HG02884 (cell line): ENCODE measurements at regions not wholly inside any gene's neighbourhood (a gene's known extent, or its start where the extent isn't known, plus 50 kb on each side); places are given as distances from the start of the nearest gene placed in this dataset.
"Not testable (repeated sequence)": the region's sequence is repeated elsewhere in the genome, so short reads cannot be mapped to it uniquely, and the experiment has no call there.

Source experiments
- ATAC-seq: cut with Tn5 transposase; IDR thresholded peaks from one replicate; pipeline ENCODE4 v1.9.1; 2021; ENCODE audit warnings: mild to moderate bottlenecking, moderate library complexity; ENCODE audit not compliant: unreplicated experiment

DNA sequence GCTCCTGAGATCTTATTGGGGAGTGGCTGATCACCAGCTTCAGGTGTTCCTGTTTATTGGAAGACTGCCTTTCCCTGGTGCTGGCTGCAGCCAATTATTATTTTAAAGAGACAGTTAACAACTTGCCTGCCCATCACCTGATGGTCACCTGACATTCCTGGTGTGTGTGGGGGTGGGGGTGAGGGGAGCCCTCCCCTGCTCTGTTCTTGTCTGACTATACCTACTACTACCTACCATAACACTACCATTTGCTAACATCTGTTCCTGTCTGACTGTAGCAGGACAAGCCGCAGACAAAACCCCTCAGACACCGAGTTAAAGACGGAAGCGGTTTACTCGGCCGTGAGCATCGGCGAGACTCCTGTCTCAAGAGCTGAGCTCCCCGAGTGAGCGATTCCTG is 54.9 kb upstream of the NBPF3 start:
- ATAC-seq = no peak

DNA sequence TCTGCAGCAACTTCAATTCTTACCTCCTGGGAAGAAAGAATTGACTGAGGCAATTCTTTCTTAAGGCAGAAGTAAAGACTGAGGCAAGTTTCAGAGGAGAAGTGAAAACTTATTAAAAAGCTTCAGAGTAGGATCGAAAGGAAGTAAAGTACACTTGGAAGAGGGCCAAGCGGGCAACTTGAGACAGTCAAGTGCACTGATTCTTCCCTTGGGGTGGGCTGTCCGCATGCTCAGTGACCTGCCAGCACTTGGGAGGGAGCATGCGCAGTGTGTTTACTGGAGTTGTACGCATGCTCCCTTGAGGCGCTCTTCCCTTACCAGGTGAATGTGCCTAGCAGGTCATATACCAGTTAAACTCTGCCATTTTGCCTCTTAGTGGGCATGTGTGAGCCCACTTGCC is 55.3 kb upstream of the NBPF3 start:
- ATAC-seq = no peak

DNA sequence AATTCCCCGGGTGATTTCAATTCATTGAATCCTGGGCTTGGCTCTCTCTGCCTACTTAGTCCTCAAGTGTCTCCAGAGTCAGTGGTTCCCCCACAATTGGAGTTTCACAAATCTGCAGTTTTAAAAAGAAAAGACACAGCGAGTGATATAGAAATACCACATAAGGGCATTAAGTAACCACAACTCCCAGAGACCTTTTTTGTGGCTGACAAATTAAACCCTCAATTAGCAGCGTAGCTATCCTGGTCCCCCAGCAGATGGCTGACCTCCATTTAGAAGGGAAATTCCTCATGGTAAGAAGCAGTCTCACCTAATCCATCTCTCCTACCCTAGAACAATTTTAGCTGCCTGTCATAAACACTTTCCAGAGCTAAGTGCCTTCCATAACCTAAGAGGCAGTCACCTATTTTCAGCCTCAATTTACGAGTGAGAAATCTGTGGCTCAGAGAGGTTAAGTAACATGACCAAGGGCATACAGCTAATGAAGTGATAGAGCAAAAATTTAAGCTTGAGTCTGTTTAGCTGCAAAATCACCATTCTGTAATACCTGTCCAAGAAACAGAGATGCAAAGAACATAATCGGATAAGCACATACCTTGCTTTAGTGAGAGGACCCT is 56.0 kb upstream of the NBPF3 start:
- no peak for ATAC-seq

DNA sequence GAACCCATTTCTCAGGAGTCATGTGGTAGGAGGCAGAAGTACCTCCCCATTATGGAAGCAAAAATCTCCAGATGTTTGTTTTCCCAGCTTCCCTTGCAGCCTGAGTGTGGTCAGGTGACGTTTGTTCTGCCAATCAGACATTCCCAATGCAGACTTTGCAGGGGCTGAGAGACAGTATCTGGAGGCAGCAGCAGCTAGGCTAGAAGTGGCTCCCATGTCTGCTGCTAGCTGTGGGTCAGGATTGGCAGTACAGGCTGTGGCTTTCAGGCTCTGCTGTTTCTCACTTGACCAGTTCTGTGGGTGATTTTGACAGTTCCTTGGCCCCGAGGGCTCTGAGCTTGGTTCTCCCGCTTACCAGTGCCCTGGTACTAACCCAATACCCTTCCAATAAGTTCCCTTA is 58.6 kb upstream of the NBPF3 start:
- ATAC-seq = no peak

DNA sequence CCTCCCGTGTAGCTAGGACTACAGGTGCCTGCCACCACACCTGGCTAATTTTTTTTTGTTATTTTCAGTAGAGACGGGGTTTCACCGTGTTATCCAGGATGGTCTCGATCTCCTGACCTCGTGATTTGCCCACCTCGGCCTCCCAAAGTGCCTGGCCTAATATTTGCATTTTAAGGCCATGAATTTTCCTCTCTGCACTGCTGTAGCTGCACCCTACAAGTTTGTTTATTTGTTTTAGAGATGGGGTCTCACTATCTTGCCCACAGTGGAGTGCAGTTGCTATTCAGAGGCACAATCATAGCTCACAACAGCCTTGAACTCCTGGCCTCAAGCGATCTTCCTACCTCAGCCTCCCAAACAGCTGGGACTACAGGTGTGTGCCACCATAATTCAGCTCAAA is 59.8 kb upstream of the NBPF3 start:
- not testable (repeated sequence) for ATAC-seq

DNA sequence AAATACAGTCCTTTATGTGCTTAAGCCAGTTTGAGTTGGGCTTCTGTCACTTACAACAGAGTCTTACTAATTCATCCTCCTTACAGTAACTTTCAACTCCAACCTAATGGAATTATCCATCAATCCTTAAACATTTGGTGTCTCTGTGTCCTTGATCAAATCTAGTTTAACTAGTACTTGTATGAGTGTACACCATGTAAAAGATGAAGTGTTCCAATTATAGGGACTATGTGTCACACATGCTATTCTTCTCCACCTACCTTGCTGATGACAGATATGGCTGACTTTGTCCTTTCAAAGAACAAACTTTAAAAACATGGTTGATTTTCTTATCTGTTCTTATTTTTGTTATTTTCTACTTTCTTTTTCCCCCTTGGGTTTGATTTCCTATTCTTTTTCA is 60.4 kb upstream of the NBPF3 start:
- no peak for ATAC-seq

DNA sequence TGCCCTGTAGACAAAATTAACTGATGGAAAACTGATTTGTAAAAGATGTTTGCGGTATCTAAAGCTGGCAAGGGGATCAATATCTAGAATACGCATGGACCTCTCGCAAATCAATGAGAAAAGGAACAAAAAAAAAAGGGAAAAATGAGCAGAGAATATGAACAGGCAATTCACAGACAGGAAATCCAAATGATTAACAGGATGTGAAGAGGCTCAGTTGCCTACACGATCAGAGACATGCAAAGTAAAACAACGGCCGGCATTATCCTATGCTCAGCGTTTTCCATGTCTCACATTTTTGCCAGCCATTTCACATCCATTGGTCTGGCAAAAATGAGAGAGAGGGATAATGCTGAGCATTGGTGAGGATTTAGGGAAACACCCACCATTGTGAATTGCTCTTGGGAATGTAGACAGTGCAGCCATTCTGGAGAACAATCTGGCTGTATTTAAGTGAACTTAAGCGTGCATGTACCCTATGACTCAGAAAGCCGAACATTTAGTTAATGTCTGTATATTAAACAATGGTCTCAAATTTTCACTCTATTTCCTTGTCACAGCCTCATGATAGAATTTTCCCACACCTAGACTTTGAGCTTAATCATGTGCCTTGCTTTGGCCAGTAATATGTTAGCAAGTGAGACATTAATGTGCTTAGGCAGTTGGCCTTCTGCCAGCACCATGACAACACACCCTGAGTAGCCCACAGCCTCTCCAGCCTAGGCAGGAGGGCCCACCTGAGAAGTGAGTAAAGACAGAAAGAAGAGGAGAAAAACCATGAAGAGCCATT is 61.0 kb upstream of the NBPF3 start:
- no peak for ATAC-seq

DNA sequence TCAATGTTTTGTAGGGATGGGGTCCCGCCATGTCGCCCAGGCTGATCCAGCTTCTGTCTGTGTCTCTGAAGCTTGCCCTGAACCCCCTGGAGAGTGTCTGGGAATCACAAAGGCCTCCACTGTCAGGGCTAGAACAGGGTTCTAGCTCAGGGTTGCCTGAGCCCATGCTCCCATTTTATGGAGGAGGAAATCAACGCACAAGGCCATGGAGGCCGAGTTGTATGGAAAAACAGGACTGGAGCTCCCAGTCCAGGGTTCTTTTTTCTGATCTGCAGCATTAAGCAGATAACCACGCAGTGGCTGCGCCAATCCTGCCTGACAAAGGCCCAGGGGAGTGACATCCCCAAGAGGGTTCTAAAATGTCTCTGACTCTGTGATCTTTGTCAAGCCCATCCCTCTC is 67.6 kb upstream of the NBPF3 start:
- no peak for ATAC-seq

DNA sequence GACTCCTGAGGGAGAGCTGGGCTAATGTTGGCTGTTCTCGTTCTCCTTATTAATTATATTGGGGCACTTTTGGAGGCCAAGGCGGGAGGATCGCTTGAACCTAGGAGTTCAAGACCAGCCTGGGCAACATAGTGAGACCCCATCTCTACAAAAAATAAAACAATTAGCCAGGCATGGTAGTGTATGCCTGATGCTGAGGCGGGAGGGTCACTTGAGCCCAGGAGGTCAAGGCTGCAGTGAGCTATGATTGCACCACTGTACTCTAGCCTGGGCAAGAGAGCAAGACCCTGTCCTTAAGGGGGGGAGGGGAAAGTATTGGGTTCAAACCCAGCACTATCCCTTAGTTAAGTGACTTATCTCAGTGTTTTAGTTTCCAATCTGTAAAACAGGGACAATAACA is 70.0 kb upstream of the NBPF3 start:
- ATAC-seq = no peak

DNA sequence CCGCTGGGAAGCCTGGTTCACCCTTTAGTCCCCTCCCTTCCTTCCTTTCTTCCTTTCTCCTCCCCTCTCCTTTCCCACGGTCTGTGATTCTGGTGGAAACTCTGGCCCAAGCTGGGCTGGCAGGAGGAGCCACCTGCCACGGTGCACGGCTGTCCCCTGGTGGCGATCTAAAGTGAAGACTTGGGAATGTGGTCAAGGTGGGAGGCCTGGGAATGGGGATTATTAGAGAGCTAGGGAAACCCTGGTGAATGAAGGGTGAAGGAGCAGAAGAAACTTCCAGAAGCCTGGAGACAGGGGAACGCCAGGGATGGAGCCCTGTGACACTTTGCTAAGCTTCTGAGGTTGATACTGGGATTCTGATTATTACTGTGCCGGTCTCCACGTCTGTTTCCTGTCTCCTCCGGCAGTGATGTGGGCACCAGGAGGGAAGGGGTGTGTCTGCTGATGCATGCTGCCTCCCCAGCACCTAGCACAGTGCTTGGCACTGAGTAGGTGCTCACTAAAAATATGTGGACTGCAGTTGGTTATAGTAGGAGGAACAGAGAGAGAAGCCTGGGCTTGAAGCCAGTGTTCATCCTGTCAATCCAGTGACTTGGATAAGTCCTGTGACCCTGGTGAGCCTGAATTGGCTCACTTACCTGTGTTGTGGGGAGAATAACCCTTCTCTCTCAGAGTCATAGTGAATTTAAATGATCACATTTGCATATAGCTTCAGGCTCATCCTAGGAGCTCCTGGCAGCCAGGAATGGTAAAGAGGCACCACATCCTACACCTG is 71.2 kb upstream of the NBPF3 start:
- ATAC-seq = no peak

DNA sequence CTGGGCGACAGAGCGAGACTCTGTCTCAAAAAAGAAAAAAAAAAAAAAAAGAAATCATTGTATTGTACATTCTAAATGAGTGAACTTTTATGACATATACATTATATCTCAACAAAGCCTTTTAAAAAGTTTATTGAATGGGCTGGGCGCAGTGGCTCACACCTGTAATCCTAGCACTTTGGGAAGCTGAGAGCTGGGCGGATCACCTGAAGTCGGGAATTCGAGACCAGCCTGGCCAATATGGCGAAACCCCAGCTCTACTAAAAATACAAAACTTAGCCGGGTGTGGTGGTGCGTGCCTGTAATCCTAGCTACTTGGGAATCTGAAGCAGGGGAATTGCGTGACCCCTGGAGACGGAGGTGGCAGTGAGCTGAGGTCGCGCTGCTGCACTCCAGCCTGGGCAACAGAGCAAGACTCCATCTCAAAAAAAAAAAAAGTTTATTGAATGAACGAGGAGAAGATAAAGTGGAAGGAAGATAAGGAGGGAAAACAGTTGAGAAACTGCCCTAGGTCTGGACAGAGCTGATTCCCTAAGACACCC is 71.9 kb upstream of the NBPF3 start:
- ATAC-seq = not testable (repeated sequence)

DNA sequence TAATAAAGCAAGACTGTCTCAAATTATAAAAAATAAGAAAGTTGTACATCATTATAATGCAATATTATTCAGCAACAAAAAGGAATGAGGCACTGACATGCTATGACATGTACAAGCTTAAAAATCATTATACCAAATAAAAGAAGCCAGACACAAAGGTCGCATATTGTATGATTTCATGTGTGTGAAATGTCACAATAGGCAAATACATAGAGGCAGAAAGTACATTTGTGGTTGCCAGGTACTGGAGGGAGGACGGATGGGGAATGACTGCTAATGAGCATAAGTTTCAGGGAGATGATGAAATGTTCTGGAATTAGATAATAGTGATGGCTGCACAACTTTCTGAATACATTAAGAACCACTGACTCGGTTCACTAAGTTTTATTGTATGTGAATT is 73.6 kb upstream of the NBPF3 start:
- no peak for ATAC-seq

DNA sequence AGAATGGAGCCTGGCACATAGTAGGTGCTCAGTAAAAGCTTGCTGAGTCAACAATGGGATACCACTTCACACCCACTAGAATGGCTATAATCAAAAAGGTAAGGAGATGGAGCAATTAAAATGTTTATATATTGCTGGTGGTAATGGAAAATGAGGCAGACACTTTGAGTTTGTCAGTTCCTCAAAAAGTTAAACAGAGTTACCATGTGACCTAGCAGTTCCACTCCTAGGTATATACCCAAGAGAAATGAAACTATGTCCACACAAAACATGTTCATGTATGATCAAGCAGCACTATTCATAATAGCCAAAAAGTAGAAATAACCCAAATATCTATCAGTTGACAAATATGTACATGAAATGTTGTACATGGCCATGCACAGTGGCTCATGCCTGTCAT is 74.8 kb upstream of the ECE1 start:
- ATAC-seq = no peak

DNA sequence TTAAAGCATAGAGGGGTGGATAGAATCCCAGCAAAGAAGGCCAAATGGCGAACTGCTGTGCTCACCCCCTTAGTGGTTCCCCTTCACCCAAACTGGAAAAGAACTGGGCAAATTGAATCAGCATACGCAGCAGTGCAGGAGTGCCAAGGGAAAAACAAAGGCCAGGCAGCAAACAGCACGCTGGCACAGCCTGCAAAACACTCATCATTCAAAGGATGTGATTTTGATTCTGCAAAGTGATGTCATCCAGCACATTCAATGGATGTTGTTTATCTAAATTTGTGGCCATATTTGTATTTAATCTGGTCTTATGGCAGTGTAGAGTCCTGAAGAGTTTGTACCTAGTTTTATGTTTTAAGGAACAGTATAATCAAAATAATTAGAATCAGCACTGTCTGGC is 71.8 kb upstream of the ECE1 start:
- ATAC-seq = no peak

DNA sequence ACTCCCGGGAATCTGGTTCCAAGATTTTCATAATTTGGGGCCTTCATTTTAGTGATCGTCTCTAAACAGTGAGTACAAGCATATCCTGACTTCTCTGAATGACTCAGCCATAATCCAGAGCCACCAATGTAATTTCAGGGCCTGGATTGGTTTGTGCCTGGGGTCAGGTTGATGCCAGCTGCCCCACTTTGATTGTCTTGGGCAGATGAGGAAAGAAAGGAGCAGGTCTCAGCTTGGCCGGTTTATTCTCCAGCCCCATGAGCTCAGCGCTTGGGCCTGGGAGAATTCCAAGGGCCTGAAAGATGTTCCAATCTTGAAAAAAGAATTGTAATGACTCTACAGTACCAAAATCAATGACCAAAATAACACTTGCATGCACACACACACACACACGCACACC is 71.2 kb upstream of the ECE1 start:
- ATAC-seq = no peak

DNA sequence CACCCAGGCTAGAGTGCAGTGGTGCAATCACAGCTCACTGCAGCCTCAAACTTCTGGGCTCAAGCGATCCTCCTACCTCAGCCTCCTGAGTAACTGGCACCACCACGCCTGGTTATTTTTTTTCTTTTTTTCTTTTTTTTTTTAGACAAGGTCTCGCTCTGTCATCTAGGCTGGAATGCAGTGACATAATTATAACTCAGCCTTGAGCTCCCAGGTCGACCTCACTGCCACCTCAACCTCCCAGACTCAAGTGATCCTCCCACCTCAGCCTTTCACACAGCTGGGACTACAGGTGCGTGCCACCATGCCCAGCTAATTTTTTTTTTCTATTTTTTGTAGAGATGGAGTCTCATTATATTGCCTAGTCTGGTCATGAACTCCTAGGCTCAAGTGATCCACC is 66.9 kb upstream of the ECE1 start:
- ATAC-seq = no peak

DNA sequence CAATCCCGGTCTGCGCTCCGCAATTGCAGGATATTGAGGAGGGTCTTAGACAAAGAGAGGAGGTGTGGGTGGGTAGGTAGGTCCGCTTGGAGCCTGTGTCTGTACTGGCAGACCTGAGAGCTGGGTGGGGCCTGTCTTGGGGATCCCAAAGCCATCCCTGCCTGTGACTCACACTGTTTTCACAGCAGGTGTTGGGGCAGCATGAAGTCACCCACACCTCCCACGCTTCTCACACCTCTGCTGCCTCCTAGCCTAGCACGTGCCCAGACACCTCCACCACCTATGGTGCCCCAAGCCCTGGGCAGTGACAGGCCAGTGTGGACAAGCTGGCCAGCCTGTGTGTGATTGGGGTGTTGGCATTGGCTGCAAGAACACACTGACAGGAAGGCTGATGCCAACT is 65.7 kb upstream of the ECE1 start:
- no peak for ATAC-seq

DNA sequence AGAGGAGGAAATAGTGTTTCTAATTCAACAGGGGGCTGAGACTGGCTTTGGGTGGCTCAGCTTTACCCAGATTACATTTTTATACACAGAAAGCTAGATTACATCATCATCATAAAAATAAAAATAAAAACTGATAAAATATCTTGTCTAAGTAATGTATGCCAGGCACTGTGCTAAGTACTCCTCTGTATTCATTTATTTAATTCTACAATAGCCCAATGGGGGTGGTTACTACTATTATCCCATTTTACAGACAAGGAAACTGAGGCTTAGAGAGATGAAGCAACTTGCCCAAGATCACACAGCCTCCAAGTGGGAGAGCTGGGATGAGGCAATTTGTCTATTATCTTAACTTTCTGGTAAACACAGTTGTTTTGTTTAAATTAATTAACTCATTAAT is 62.3 kb upstream of the ECE1 start:
- ATAC-seq = no peak

DNA sequence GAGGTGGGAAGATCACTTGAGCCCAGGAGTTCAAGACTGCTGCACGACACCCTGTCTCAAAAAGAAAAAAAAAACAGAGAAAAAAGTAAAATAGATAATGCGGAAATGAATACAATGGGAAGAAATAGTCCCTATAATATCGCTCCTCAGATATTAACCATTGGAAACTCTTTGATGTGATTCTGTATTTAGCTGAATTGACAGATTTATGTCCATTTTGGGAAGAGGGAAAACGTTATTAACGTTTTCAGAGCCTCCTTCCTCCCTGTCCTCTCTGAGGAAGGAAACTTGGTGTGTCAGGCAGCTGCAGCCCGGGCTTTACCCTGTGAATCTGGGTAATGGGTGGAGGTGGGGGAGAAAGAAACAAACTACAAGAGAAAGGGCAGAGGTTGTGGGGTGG is 61.6 kb upstream of the ECE1 start:
- ATAC-seq = no peak

DNA sequence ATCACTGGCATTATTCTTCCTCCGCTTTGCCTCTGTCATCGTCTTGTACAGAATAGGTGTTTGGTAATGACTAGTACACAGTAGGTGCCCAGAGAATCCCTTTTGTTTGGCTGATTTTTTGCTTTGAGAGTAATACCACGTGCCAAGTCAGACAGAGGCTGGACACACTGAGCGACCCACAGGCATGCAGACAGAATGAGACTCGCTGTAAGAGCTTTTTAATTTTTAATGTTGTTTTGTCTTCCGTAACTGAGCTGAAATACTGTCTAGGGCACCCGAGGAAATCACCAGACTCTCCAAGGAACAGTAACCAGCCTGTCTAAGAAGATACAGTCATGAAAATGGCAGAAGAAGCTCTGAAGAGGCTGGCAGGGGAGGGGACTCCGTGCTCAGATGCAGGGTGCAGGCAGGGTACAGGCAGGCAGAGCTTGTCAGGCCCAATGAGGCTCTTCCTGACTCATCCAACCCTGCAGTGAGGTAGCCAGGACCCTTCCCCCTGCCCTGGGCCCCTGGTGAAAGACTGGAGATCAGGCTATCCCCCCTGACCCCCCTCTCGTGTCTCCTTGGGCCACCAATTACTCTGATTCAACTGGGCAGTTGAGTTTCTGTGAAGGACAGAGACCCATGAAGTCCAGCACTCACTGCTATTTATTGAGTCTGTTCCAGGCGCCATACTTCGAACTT is 60.1 kb upstream of the ECE1 start:
- no peak for ATAC-seq

DNA sequence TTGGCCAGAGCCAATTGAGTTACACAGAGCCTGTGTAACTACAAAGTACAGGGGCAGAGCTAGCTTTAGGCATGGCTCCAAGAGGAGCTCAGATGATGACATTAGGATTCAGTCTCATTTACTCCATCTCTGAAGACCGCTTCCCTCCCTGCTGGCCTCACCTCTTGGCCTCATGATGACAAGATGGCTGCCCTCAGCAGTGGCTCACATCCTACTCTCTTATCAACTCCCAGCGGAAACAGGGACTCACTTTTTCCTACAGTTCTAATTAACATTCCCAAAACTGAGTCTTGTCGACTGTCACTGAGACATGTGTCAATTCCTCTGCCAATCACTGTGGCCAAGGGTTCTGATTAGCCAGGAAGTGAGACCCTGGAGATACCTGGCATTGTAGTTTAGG is 59.4 kb upstream of the ECE1 start:
- ATAC-seq = no peak
